ENCODE measurements at regions not wholly inside any gene's neighbourhood (a gene's known extent, or its start where the extent isn't known, plus 50 kb on each side); places are given as distances from the start of the nearest gene placed in this dataset.

- no peak overlapping the region for H3K27ac ChIP-seq (ENCODE audit: low read length)
- H3K27me3 ChIP-seq (ENCODE audit: insufficient read depth, low read length): no peaks in the 10 kb centered on the region
- H3K9ac ChIP-seq (ENCODE audit: low read depth, low read length): no peak overlapping the region
- no peaks in the 10 kb centered on the region for H3K4me1 ChIP-seq (ENCODE audit: insufficient read depth, low read length)
- no peaks in the 10 kb centered on the region for H3K9me3 ChIP-seq (ENCODE audit: insufficient read depth, low read depth, low read length)
- H3K36me3 ChIP-seq (ENCODE audit: insufficient read depth, low read depth, low read length): no peaks in the 10 kb centered on the region
- no peak overlapping the region for H3K4me3 ChIP-seq (ENCODE audit: low read length)
Measured at GRCh38 chr5:74198156-74198555, 442.4 kb downstream of the ENC1 start.

- Histone ChIP-seq H3K4me1 (ENCODE audit: insufficient read depth, low read length) (no peaks in the 10 kb centered on the region), H3K36me3 (ENCODE audit: insufficient read depth, low read depth, low read length) (no peaks in the 10 kb centered on the region), H3K4me3 (ENCODE audit: low read length) (no peak overlapping the region), H3K27ac (ENCODE audit: low read length) (no peak overlapping the region), H3K9ac (ENCODE audit: low read depth, low read length) (no peak overlapping the region), H3K27me3 (ENCODE audit: insufficient read depth, low read length) (no peaks in the 10 kb centered on the region), H3K9me3 (ENCODE audit: insufficient read depth, low read depth, low read length) (no peaks in the 10 kb centered on the region)
Measured at GRCh38 chr5:74196233-74196632, 444.3 kb downstream of the ENC1 start.

GRCh38 chr5:74194196-74194595, 446.3 kb downstream of the ENC1 start:
- H3K36me3 ChIP-seq (ENCODE audit: insufficient read depth, low read depth, low read length): no peaks in the 10 kb centered on the region
- no peak overlapping the region for H3K27ac ChIP-seq (ENCODE audit: low read length)
- H3K9ac ChIP-seq (ENCODE audit: low read depth, low read length): no peak overlapping the region
- no peak overlapping the region for H3K4me3 ChIP-seq (ENCODE audit: low read length)
- H3K9me3 ChIP-seq (ENCODE audit: insufficient read depth, low read depth, low read length): no peaks in the 10 kb centered on the region
- H3K27me3 ChIP-seq (ENCODE audit: insufficient read depth, low read length): no peaks in the 10 kb centered on the region
- H3K4me1 ChIP-seq (ENCODE audit: insufficient read depth, low read length): no peaks in the 10 kb centered on the region

GRCh38 chr5:74192606-74193299, 447.8 kb downstream of the ENC1 start:
- Histone ChIP-seq H3K9ac (ENCODE audit: low read depth, low read length) (no peak overlapping the region), H3K4me3 (ENCODE audit: low read length) (no peak overlapping the region), H3K4me1 (ENCODE audit: insufficient read depth, low read length) (no peaks in the 10 kb centered on the region), H3K27ac (ENCODE audit: low read length) (no peak overlapping the region), H3K36me3 (ENCODE audit: insufficient read depth, low read depth, low read length) (no peaks in the 10 kb centered on the region), H3K27me3 (ENCODE audit: insufficient read depth, low read length) (no peaks in the 10 kb centered on the region), H3K9me3 (ENCODE audit: insufficient read depth, low read depth, low read length) (peaks cover 2% of the 10 kb centered on the region; the same call in 1 of the 2 replicates)

- Histone ChIP-seq H3K27me3 (ENCODE audit: insufficient read depth, low read length) (no peaks in the 10 kb centered on the region), H3K36me3 (ENCODE audit: insufficient read depth, low read depth, low read length) (no peaks in the 10 kb centered on the region), H3K4me1 (ENCODE audit: insufficient read depth, low read length) (peaks cover 8% of the 10 kb centered on the region; the same call in 1 of the 2 replicates), H3K9ac (ENCODE audit: low read depth, low read length) (no peak overlapping the region), H3K27ac (ENCODE audit: low read length) (no peak overlapping the region), H3K9me3 (ENCODE audit: insufficient read depth, low read depth, low read length) (peaks cover 2% of the 10 kb centered on the region; the same call in 1 of the 2 replicates), H3K4me3 (ENCODE audit: low read length) (no peak overlapping the region)
Measured at GRCh38 chr5:74188351-74189105, 452.0 kb downstream of the ENC1 start.

GRCh38 chr5:74187757-74188156, 452.8 kb downstream of the ENC1 start:
- no peaks in the 10 kb centered on the region for H3K27me3 ChIP-seq (ENCODE audit: insufficient read depth, low read length)

GRCh38 chr5:74186356-74187315, 453.9 kb downstream of the ENC1 start:
- no peaks in the 10 kb centered on the region for H3K36me3 ChIP-seq (ENCODE audit: insufficient read depth, low read depth, low read length)
- no peak overlapping the region for H3K27ac ChIP-seq (ENCODE audit: low read length)
- no peak overlapping the region for H3K4me3 ChIP-seq (ENCODE audit: low read length)
- peaks cover 8% of the 10 kb centered on the region; the same call in 1 of the 2 replicates for H3K4me1 ChIP-seq (ENCODE audit: insufficient read depth, low read length)
- peaks cover 2% of the 10 kb centered on the region; the same call in 1 of the 2 replicates for H3K9me3 ChIP-seq (ENCODE audit: insufficient read depth, low read depth, low read length)
- H3K27me3 ChIP-seq (ENCODE audit: insufficient read depth, low read length): no peaks in the 10 kb centered on the region
- no peak overlapping the region for H3K9ac ChIP-seq (ENCODE audit: low read depth, low read length)

More at GRCh38 chr5:74187757-74188156, 452.8 kb downstream of the ENC1 start:
- Histone ChIP-seq H3K9me3 (ENCODE audit: insufficient read depth, low read depth, low read length) (peaks cover 2% of the 10 kb centered on the region; the same call in 1 of the 2 replicates), H3K4me3 (ENCODE audit: low read length) (no peak overlapping the region), H3K4me1 (ENCODE audit: insufficient read depth, low read length) (peaks cover 8% of the 10 kb centered on the region; the same call in 1 of the 2 replicates), H3K27ac (ENCODE audit: low read length) (no peak overlapping the region), H3K9ac (ENCODE audit: low read depth, low read length) (no peak overlapping the region), H3K36me3 (ENCODE audit: insufficient read depth, low read depth, low read length) (no peaks in the 10 kb centered on the region)

- no peak overlapping the region for H3K27ac ChIP-seq (ENCODE audit: low read length)
- no peaks in the 10 kb centered on the region for H3K36me3 ChIP-seq (ENCODE audit: insufficient read depth, low read depth, low read length)
- no peak overlapping the region for H3K4me3 ChIP-seq (ENCODE audit: low read length)
- peaks cover 8% of the 10 kb centered on the region; the same call in 1 of the 2 replicates for H3K4me1 ChIP-seq (ENCODE audit: insufficient read depth, low read length)
- no peak overlapping the region for H3K9ac ChIP-seq (ENCODE audit: low read depth, low read length)
- H3K9me3 ChIP-seq (ENCODE audit: insufficient read depth, low read depth, low read length): peaks cover 2% of the 10 kb centered on the region; the same call in 1 of the 2 replicates
- no peaks in the 10 kb centered on the region for H3K27me3 ChIP-seq (ENCODE audit: insufficient read depth, low read length)
Measured at GRCh38 chr5:74185599-74185998, 454.9 kb downstream of the ENC1 start.

- peaks cover 2% of the 10 kb centered on the region; the same call in 1 of the 2 replicates for H3K9me3 ChIP-seq (ENCODE audit: insufficient read depth, low read depth, low read length)
- H3K27ac ChIP-seq (ENCODE audit: low read length): no peak overlapping the region
- peaks cover 8% of the 10 kb centered on the region; the same call in 1 of the 2 replicates for H3K4me1 ChIP-seq (ENCODE audit: insufficient read depth, low read length)
- H3K36me3 ChIP-seq (ENCODE audit: insufficient read depth, low read depth, low read length): no peaks in the 10 kb centered on the region
- H3K9ac ChIP-seq (ENCODE audit: low read depth, low read length): no peak overlapping the region
- no peak overlapping the region for H3K4me3 ChIP-seq (ENCODE audit: low read length)
- H3K27me3 ChIP-seq (ENCODE audit: insufficient read depth, low read length): no peaks in the 10 kb centered on the region
Measured at GRCh38 chr5:74184649-74185048, 455.9 kb downstream of the ENC1 start.

GRCh38 chr5:74183041-74183440, 457.5 kb downstream of the ENC1 start:
- H3K9me3 ChIP-seq (ENCODE audit: insufficient read depth, low read depth, low read length): no peaks in the 10 kb centered on the region
- no peak overlapping the region for H3K27ac ChIP-seq (ENCODE audit: low read length)
- H3K9ac ChIP-seq (ENCODE audit: low read depth, low read length): no peak overlapping the region
- H3K4me1 ChIP-seq (ENCODE audit: insufficient read depth, low read length): peaks cover 8% of the 10 kb centered on the region; the same call in 1 of the 2 replicates
- no peak overlapping the region for H3K4me3 ChIP-seq (ENCODE audit: low read length)
- no peaks in the 10 kb centered on the region for H3K36me3 ChIP-seq (ENCODE audit: insufficient read depth, low read depth, low read length)
- no peaks in the 10 kb centered on the region for H3K27me3 ChIP-seq (ENCODE audit: insufficient read depth, low read length)

- no peak overlapping the region for H3K4me3 ChIP-seq (ENCODE audit: low read length)
- no peak overlapping the region for H3K9ac ChIP-seq (ENCODE audit: low read depth, low read length)
- no peaks in the 10 kb centered on the region for H3K27me3 ChIP-seq (ENCODE audit: insufficient read depth, low read length)
- no peaks in the 10 kb centered on the region for H3K9me3 ChIP-seq (ENCODE audit: insufficient read depth, low read depth, low read length)
- no peak overlapping the region for H3K27ac ChIP-seq (ENCODE audit: low read length)
- peaks cover 8% of the 10 kb centered on the region; the same call in 1 of the 2 replicates for H3K4me1 ChIP-seq (ENCODE audit: insufficient read depth, low read length)
- no peaks in the 10 kb centered on the region for H3K36me3 ChIP-seq (ENCODE audit: insufficient read depth, low read depth, low read length)
Measured at GRCh38 chr5:74182603-74183002, 457.9 kb downstream of the ENC1 start.
